A673 (cell line): ENCODE measurements at regions not wholly inside any gene's neighbourhood (a gene's known extent, or its start where the extent isn't known, plus 50 kb on each side); places are given as distances from the start of the nearest gene placed in this dataset.

Experiments used
- CTCF ChIP-seq: fragments of 300-800, 200-600 bp; sonication (generic); conservative IDR thresholded peaks from 2 replicates; pipeline ENCODE4 v1.5.1; 2017; ENCODE audit warnings: low read depth, mild to moderate bottlenecking, antibody characterized with exemption, low read length, moderate library complexity, mixed read lengths
- EZH2 ChIP-seq: fragments of 200-600 bp; sonication (generic); IDR thresholded peaks from 2 replicates; pipeline ENCODE4 v1.6.1; 2017; ENCODE audit warnings: borderline replicate concordance, low read depth, mild to moderate bottlenecking, mixed read lengths, antibody characterized with exemption, low read length; ENCODE audit not compliant: poor library complexity, severe bottlenecking

- TF ChIP-seq CTCF (peak; percentile 64), EZH2 (no peak)
These were observed 1019.6 kb upstream of the PIK3C3 start for GRCh38 chr18:40935423-40935822.
